ENCODE measurements at regions not wholly inside any gene's neighbourhood (a gene's known extent, or its start where the extent isn't known, plus 50 kb on each side); places are given as distances from the start of the nearest gene placed in this dataset.

- in situ Hi-C loops (cut with MboI; ENCODE audit: low sequenced_read_pairs, unreplicated experiment), result no loop called here
- no peak for DNase-seq (ENCODE audit: low spot score)
- no peak for TF ChIP-seq CTCF (IDR thresholded peaks at IDR 0.05; ENCODE audit: borderline replicate concordance, control extremely low read depth, extremely low read depth, insufficient read depth, missing control alignments)
Observed at GRCh38 chr3:41129731-41130130, 69.6 kb upstream of the CTNNB1 start.

GRCh38 chr3:41131224-41131623 lies 68.1 kb upstream of the CTNNB1 start:
- DNase-seq (ENCODE audit: low spot score), result no peak
- in situ Hi-C loops (cut with MboI; ENCODE audit: low sequenced_read_pairs, unreplicated experiment), result no loop called here
- TF ChIP-seq CTCF (IDR thresholded peaks at IDR 0.05; ENCODE audit: borderline replicate concordance, control extremely low read depth, extremely low read depth, insufficient read depth, missing control alignments), result no peak

DNA sequence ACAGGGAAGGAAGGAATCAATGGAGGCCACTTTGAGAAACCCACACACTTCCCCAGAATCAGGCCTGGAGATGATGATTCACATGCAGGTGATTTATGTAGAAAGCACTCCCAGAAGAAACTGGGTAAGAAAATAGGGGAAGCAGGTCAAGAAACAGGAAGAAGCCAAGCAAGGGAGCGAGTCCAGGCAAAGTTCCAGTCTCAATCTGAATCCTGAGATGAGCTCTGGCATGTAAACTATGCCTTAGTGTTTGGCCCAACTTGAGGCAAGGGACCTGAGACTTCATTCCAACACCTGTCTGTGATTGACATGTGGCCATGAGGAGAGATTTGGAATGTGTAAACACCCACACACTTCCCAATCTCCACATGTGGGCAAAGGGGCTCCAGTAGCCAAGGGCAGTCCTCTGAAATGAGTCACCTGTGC lies 61.6 kb upstream of the CTNNB1 start:
- in situ Hi-C loops (cut with MboI; ENCODE audit: low sequenced_read_pairs, unreplicated experiment), result no loop called here

GRCh38 chr3:41138146-41138545 lies 61.2 kb upstream of the CTNNB1 start:
- no peak for DNase-seq (ENCODE audit: low spot score)
- in situ Hi-C loops (cut with MboI; ENCODE audit: low sequenced_read_pairs, unreplicated experiment), result no loop called here
- no peak for TF ChIP-seq CTCF (IDR thresholded peaks at IDR 0.05; ENCODE audit: borderline replicate concordance, control extremely low read depth, extremely low read depth, insufficient read depth, missing control alignments)

More for the DNA sequence above, 61.6 kb upstream of the CTNNB1 start:
- DNase-seq (ENCODE audit: low spot score), result no peak
- no peak for TF ChIP-seq CTCF (IDR thresholded peaks at IDR 0.05; ENCODE audit: borderline replicate concordance, control extremely low read depth, extremely low read depth, insufficient read depth, missing control alignments)

DNA sequence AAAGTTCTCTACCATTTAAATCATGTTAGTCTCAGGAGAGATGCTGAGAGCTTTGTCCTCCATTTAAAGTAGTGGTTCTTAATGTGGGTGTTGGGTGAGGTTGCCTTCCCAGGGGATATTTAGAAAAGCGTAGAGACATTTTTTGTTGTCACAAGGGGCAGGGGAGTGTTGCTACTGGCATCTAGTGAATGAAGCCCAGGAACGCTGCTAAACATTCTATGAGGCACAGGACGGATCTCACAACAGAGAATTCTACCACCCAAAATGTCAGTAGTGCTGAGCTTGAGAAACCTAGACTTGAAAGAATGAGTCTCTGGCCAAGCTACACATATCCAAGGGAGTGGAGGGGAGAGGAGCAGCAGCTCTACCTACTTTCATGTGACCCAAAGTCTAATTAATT lies 60.7 kb upstream of the CTNNB1 start:
- no peak for DNase-seq (ENCODE audit: low spot score)
- in situ Hi-C loops (cut with MboI; ENCODE audit: low sequenced_read_pairs, unreplicated experiment), result no loop called here
- TF ChIP-seq CTCF (IDR thresholded peaks at IDR 0.05; ENCODE audit: borderline replicate concordance, control extremely low read depth, extremely low read depth, insufficient read depth, missing control alignments), result no peak

DNA sequence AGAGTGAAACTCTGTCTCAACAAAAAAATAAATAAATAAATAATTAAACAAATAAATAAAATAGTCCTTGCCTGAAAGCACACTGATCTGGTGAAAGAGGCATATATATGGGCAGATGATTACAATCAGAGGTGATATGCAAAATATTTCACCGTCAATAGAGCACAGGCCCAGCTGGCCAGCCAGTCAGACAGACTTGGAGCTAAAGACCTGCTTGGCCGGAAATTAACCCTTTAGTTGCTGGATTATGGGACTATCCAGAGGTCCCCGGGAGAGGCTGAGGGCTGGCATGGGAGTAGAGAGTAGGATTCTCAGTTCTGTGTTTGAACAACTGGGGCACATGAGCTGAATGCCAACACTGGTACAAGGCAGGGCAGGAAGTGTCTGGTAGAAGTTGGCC lies 59.1 kb upstream of the CTNNB1 start:
- DNase-seq (ENCODE audit: low spot score), result no peak
- in situ Hi-C loops (cut with MboI; ENCODE audit: low sequenced_read_pairs, unreplicated experiment), result no loop called here
- no peak for TF ChIP-seq CTCF (IDR thresholded peaks at IDR 0.05; ENCODE audit: borderline replicate concordance, control extremely low read depth, extremely low read depth, insufficient read depth, missing control alignments)

Data from GM13976 (cell line).